ENCODE measurements at regions not wholly inside any gene's neighbourhood (a gene's known extent, or its start where the extent isn't known, plus 50 kb on each side); places are given as distances from the start of the nearest gene placed in this dataset.

DNA sequence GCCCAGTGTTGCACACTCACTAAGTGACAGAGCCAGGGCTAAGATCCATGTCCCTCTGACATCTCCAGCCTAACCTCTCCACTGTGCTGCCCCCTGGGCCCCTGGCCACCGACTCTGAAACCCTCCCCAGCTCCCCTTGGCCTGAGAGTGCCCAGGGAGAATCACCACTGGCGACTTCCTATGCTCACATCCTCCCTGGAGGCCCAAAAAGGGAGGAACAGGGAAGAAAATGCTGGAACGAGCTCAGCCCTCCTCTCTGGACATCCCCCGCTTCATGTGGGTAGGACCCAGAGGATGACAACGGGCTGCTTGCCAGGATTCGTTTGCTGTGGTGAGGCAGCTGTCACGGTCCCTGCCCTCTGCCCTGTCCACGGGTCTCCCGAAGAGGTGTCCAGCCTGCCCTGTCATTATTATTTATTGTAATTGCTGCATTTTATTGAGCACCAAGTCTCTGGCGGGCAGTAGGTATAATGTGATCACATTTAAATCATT lies 153.5 kb upstream of the RPL38 start:
- H3K27me3 Mint-ChIP-seq (ENCODE audit: low read depth in 2 of 2): peaks cover 15 to 32% of the 10 kb centered on the region in 2 donors

DNA sequence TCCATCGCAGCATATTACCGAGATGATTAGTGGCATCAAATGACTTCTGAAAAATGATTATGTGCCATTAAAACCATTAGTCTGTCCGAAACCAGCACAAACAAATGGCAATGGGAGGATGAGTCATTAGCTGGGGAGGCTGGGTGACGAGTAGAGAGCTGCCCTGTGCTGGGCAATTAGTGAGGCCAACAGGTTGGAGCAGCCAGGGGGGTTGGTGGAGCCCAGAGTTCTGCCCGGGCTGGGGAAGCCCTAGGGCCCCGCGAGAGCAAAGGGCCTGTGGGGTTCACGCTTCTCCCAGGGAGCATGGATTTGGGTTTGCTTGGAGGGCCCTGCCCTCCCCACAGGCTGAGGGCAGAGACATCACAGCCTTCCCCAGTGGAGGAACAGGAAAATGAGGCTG lies 152.1 kb upstream of the RPL38 start:
- Histone ChIP-seq H3K9me3 (ENCODE audit: control insufficient read depth, insufficient read depth, low read length) (no peaks in the 10 kb centered on the region), H3K27ac (ENCODE audit: low read length) (no peak overlapping the region), H3K4me1 (ENCODE audit: control insufficient read depth, insufficient read depth, low read length) (no peaks in the 10 kb centered on the region), H3K36me3 (ENCODE audit: control insufficient read depth, insufficient read depth, low read length) (no peaks in the 10 kb centered on the region), H3K27me3 (ENCODE audit: control insufficient read depth, insufficient read depth, low read length) (no peaks in the 10 kb centered on the region), H3K4me3 (ENCODE audit: low read length) (no peak overlapping the region)
- no peak for ATAC-seq
- WGBS (ENCODE audit: insufficient coverage): 82% methylated on average over 8 of the region's 8 CpGs
- TF ChIP-seq, protein P1, sequence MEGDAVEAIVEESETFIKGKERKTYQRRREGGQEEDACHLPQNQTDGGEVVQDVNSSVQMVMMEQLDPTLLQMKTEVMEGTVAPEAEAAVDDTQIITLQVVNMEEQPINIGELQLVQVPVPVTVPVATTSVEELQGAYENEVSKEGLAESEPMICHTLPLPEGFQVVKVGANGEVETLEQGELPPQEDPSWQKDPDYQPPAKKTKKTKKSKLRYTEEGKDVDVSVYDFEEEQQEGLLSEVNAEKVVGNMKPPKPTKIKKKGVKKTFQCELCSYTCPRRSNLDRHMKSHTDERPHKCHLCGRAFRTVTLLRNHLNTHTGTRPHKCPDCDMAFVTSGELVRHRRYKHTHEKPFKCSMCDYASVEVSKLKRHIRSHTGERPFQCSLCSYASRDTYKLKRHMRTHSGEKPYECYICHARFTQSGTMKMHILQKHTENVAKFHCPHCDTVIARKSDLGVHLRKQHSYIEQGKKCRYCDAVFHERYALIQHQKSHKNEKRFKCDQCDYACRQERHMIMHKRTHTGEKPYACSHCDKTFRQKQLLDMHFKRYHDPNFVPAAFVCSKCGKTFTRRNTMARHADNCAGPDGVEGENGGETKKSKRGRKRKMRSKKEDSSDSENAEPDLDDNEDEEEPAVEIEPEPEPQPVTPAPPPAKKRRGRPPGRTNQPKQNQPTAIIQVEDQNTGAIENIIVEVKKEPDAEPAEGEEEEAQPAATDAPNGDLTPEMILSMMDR (IDR thresholded peaks at IDR 0.05): no peak
- no peaks in the 10 kb centered on the region for H3K4me1 Mint-ChIP-seq
- H3K4me3 Mint-ChIP-seq: no peak overlapping the region
- intact Hi-C loops (cut with micrococcal nuclease): no loop called here
- H3K27ac Mint-ChIP-seq: no peak overlapping the region
- no peak for DNase-seq
- no peaks in the 10 kb centered on the region for H3K36me3 Mint-ChIP-seq
- no peaks in the 10 kb centered on the region for H3K9me3 Mint-ChIP-seq
- peaks cover 16 to 35% of the 10 kb centered on the region in 2 donors for H3K27me3 Mint-ChIP-seq (ENCODE audit: low read depth in 2 of 2)

More for the DNA sequence above, 153.5 kb upstream of the RPL38 start:
- no peak overlapping the region for H3K4me3 Mint-ChIP-seq
- H3K4me1 Mint-ChIP-seq: no peaks in the 10 kb centered on the region
- DNase-seq: no peak
- no peak overlapping the region for H3K27ac Mint-ChIP-seq
- intact Hi-C loops (cut with micrococcal nuclease): no loop called here
- no peaks in the 10 kb centered on the region for H3K36me3 Mint-ChIP-seq
- H3K27ac ChIP-seq (ENCODE audit: low read length): no peak overlapping the region
- H3K4me3 ChIP-seq (ENCODE audit: low read length): no peak overlapping the region
- no peaks in the 10 kb centered on the region for H3K4me1 ChIP-seq (ENCODE audit: control insufficient read depth, insufficient read depth, low read length)
- ATAC-seq: no peak
- no peaks in the 10 kb centered on the region for H3K9me3 Mint-ChIP-seq
- H3K9me3 ChIP-seq (ENCODE audit: control insufficient read depth, insufficient read depth, low read length): no peaks in the 10 kb centered on the region
- TF ChIP-seq, protein P1 (IDR thresholded peaks at IDR 0.05): no peak
- H3K36me3 ChIP-seq (ENCODE audit: control insufficient read depth, insufficient read depth, low read length): no peaks in the 10 kb centered on the region
- H3K27me3 ChIP-seq (ENCODE audit: control insufficient read depth, insufficient read depth, low read length): no peaks in the 10 kb centered on the region
- WGBS (ENCODE audit: insufficient coverage): 70% methylated on average over 10 of the region's 10 CpGs

DNA sequence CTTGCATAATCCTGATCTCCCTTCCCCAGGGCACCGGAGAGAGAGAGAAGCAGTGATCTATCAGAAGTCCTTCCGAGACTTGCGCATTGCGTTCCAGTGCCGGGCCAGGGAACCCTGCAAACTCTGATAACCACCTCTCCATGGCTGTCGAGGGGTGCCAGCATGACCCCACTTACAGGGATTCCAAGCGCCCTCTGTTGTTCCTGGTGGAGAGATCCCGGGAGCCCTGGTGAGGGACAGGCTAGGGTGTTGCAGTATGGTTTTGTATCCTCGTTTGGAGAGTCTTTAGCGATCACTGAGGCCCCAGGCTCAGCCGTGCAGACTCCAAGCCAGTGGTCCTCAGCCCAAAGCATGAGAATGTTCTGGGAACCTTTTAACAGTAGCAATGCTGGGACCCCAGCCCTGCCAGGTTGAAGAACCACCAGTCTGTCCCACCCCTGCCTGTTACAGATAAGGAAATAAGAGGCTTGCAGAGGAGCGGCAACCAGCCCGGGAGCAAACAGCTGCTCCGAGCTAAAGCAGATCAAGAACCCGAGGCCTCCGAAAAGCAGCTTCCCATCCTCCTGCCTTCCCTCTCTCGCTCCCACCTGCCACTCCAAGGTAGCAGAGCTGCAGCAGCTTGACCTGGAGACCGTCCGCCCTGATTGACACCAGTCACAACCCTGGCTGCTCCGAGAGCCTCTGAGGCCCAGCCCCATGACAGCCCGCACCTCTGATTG lies 150.3 kb upstream of the RPL38 start:
- intact Hi-C loops (cut with micrococcal nuclease): no loop called here
- Mint-ChIP-seq H3K36me3 (no peaks in the 10 kb centered on the region), H3K4me1 (no peaks in the 10 kb centered on the region), H3K4me3 (no peak overlapping the region), H3K27ac (no peak overlapping the region), H3K9me3 (no peaks in the 10 kb centered on the region), H3K27me3 (ENCODE audit: low read depth in 2 of 2) (peaks cover 18 to 47% of the 10 kb centered on the region in 2 donors)
- Histone ChIP-seq H3K27ac (ENCODE audit: low read length) (no peak overlapping the region), H3K36me3 (ENCODE audit: control insufficient read depth, insufficient read depth, low read length) (no peaks in the 10 kb centered on the region), H3K4me1 (ENCODE audit: control insufficient read depth, insufficient read depth, low read length) (no peaks in the 10 kb centered on the region), H3K9me3 (ENCODE audit: control insufficient read depth, insufficient read depth, low read length) (no peaks in the 10 kb centered on the region), H3K27me3 (ENCODE audit: control insufficient read depth, insufficient read depth, low read length) (no peaks in the 10 kb centered on the region), H3K4me3 (ENCODE audit: low read length) (no peak overlapping the region)
- TF ChIP-seq, protein P1 (IDR thresholded peaks at IDR 0.05): no peak
- DNase-seq (no peak), ATAC-seq (no peak)
- 65% methylated on average over 21 of the region's 21 CpGs for WGBS (ENCODE audit: insufficient coverage)

- H3K4me1 Mint-ChIP-seq: no peaks in the 10 kb centered on the region
- H3K27ac Mint-ChIP-seq: no peak overlapping the region
- no peaks in the 10 kb centered on the region for H3K4me1 ChIP-seq (ENCODE audit: control insufficient read depth, insufficient read depth, low read length)
- no peaks in the 10 kb centered on the region for H3K27me3 ChIP-seq (ENCODE audit: control insufficient read depth, insufficient read depth, low read length)
- no peak overlapping the region for H3K27ac ChIP-seq (ENCODE audit: low read length)
- intact Hi-C loops (cut with micrococcal nuclease): no loop called here
- H3K9me3 ChIP-seq (ENCODE audit: control insufficient read depth, insufficient read depth, low read length): no peaks in the 10 kb centered on the region
- H3K4me3 ChIP-seq (ENCODE audit: low read length): no peak overlapping the region
- TF ChIP-seq, protein P1 (IDR thresholded peaks at IDR 0.05): no peak
- no peak overlapping the region for H3K4me3 Mint-ChIP-seq
- H3K36me3 ChIP-seq (ENCODE audit: control insufficient read depth, insufficient read depth, low read length): no peaks in the 10 kb centered on the region
- H3K9me3 Mint-ChIP-seq: no peaks in the 10 kb centered on the region
- peaks cover 18 to 47% of the 10 kb centered on the region in 2 donors for H3K27me3 Mint-ChIP-seq (ENCODE audit: low read depth in 2 of 2)
- WGBS (ENCODE audit: insufficient coverage): 69% methylated on average over 6 of the region's 8 CpGs
- no peaks in the 10 kb centered on the region for H3K36me3 Mint-ChIP-seq
- DNase-seq (no peak), ATAC-seq (no peak)
Measured at GRCh38 chr17:74053712-74054078, 149.8 kb upstream of the RPL38 start.
